IPS DF 19.7 (cell line): ENCODE measurements at regions not wholly inside any gene's neighbourhood (a gene's known extent, or its start where the extent isn't known, plus 50 kb on each side); places are given as distances from the start of the nearest gene placed in this dataset.
"Not testable (repeated sequence)": the region's sequence is repeated elsewhere in the genome, so short reads cannot be mapped to it uniquely, and the experiment has no call there.

Source experiments
- DNase-seq: peaks from one replicate; pipeline ENCODE4 v3.0.0-alpha.2; 2013; ENCODE audit warnings: low read depth, low spot score

- no peak for DNase-seq
These were observed 320.9 kb upstream of the KLF4 start for GRCh38 chr9:107810461-107810961.

GRCh38 chr9:107809871-107810460 is 320.4 kb upstream of the KLF4 start:
- DNase-seq, result no peak

GRCh38 chr9:107807183-107807582 is 317.6 kb upstream of the KLF4 start:
- no peak for DNase-seq

- no peak for DNase-seq
These were observed 315.6 kb upstream of the KLF4 start for GRCh38 chr9:107805201-107805600.

GRCh38 chr9:107794259-107794658 is 304.7 kb upstream of the KLF4 start:
- DNase-seq, result no peak

- DNase-seq, result no peak
These were observed 304.0 kb upstream of the KLF4 start for GRCh38 chr9:107793541-107793940.

- DNase-seq, result no peak
These were observed 303.0 kb upstream of the KLF4 start for GRCh38 chr9:107792596-107792995.

GRCh38 chr9:107792006-107792405 is 302.4 kb upstream of the KLF4 start:
- DNase-seq, result no peak

- DNase-seq, result no peak
These were observed 299.6 kb upstream of the KLF4 start for GRCh38 chr9:107789001-107789700.

- no peak for DNase-seq
These were observed 297.0 kb upstream of the KLF4 start for GRCh38 chr9:107786561-107786960.

- no peak for DNase-seq
These were observed 294.8 kb upstream of the KLF4 start for GRCh38 chr9:107784235-107784958.

GRCh38 chr9:107782789-107783188 is 293.2 kb upstream of the KLF4 start:
- no peak for DNase-seq

- no peak for DNase-seq
These were observed 292.8 kb upstream of the KLF4 start for GRCh38 chr9:107782381-107782780.

- no peak for DNase-seq
These were observed 291.4 kb upstream of the KLF4 start for GRCh38 chr9:107780960-107781359.

GRCh38 chr9:107779731-107780130 is 290.2 kb upstream of the KLF4 start:
- DNase-seq, result no peak

GRCh38 chr9:107778661-107779060 is 289.1 kb upstream of the KLF4 start:
- no peak for DNase-seq

GRCh38 chr9:107774099-107774498 is 284.5 kb upstream of the KLF4 start:
- not testable (repeated sequence) for DNase-seq

- DNase-seq, result no peak
These were observed 283.4 kb upstream of the KLF4 start for GRCh38 chr9:107772988-107773387.

GRCh38 chr9:107770716-107771115 is 281.1 kb upstream of the KLF4 start:
- no peak for DNase-seq

GRCh38 chr9:107768224-107768623 is 278.7 kb upstream of the KLF4 start:
- DNase-seq, result no peak

- DNase-seq, result no peak
These were observed 278.1 kb upstream of the KLF4 start for GRCh38 chr9:107767711-107768110.

- not testable (repeated sequence) for DNase-seq
These were observed 273.9 kb upstream of the KLF4 start for GRCh38 chr9:107763469-107763868.

GRCh38 chr9:107761307-107761706 is 271.7 kb upstream of the KLF4 start:
- DNase-seq, result no peak
